HUES48 (cell line): ENCODE measurements at regions not wholly inside any gene's neighbourhood (a gene's known extent, or its start where the extent isn't known, plus 50 kb on each side); places are given as distances from the start of the nearest gene placed in this dataset.

Experiments used
- H3K27ac ChIP-seq: one replicate; pipeline ENCODE4 v1.7.0; 2013; ENCODE audit warnings: low read depth, low read length, inconsistent platforms
- H3K27me3 ChIP-seq: 2 replicates; pipeline ENCODE4 v1.6.1; 2013; ENCODE audit warnings: mild to moderate bottlenecking, low read length; ENCODE audit not compliant: control insufficient read depth, insufficient read depth
- H3K36me3 ChIP-seq: 2 replicates; pipeline ENCODE4 v1.6.1; 2013; ENCODE audit warnings: low read length; ENCODE audit not compliant: control insufficient read depth, insufficient read depth
- H3K4me1 ChIP-seq: 2 replicates; pipeline ENCODE4 v1.6.1; 2013; ENCODE audit warnings: mild to moderate bottlenecking, low read length; ENCODE audit not compliant: control insufficient read depth, insufficient read depth
- H3K4me3 ChIP-seq: 2 replicates; pipeline ENCODE4 v1.5.1; 2013; ENCODE audit warnings: mild to moderate bottlenecking, low read depth, low read length
- H3K9ac ChIP-seq: 2 replicates; pipeline ENCODE4 v1.6.1; 2013; ENCODE audit warnings: mild to moderate bottlenecking, low read depth, low read length, moderate library complexity
- H3K9me3 ChIP-seq: 2 replicates; pipeline ENCODE4 v1.6.1; 2013; ENCODE audit warnings: low read length; ENCODE audit not compliant: control insufficient read depth, insufficient read depth

DNA sequence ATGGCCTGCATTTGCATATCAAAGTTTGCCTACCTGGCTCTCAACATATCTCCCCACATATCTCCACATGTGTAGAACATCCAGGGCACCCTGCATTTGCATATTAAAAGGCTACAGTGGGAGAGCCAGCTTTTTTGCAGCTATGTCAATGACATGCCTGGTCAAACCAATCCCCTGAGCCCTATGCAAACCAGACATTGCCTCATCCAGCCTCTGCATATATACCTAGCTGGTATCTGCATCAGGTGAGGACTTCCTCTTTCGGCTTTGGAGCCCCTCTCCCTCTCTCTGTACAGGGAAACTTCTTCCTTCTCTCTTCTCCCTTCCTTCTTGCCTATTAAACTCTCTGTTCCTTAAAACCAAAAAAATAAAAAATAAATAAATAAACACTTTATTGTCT, 142.7 kb upstream of the STEAP4 start:
- peaks cover 10% of the 10 kb centered on the region for H3K4me1 ChIP-seq
- H3K27me3 ChIP-seq = no peaks in the 10 kb centered on the region
- no peak overlapping the region for H3K9ac ChIP-seq
- no peak overlapping the region for H3K4me3 ChIP-seq
- no peaks in the 10 kb centered on the region for H3K36me3 ChIP-seq
- no peaks in the 10 kb centered on the region for H3K9me3 ChIP-seq
- H3K27ac ChIP-seq = no peak overlapping the region

DNA sequence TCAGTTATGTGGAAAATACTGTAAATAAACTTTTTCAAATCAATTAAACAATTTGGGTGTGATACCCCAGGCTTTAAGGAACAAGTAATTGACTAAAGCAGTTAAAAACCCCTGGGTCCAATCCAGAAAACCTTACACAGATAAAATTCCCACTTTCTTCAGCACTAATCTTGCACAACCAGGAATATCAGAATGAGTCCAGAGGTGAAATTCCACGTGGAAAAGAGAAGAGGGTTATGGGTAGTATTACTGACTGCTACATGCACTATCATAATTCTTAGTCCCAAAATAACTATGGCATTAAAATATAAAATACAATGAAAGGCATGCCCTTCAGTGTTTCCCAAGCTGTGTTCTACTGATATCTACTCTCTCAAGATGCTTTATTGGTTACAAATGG, 135.7 kb upstream of the STEAP4 start:
- Histone ChIP-seq H3K4me3 (no peak overlapping the region), H3K4me1 (peaks cover 13% of the 10 kb centered on the region)

GRCh38 chr7:88437132-88437531, 130.4 kb upstream of the STEAP4 start:
- no peaks in the 10 kb centered on the region for H3K9me3 ChIP-seq
- no peak overlapping the region for H3K9ac ChIP-seq
- H3K4me3 ChIP-seq = no peak overlapping the region
- H3K27ac ChIP-seq = no peak overlapping the region
- no peaks in the 10 kb centered on the region for H3K4me1 ChIP-seq
- H3K36me3 ChIP-seq = no peaks in the 10 kb centered on the region
- no peaks in the 10 kb centered on the region for H3K27me3 ChIP-seq

More for the DNA sequence above, 135.7 kb upstream of the STEAP4 start:
- H3K9ac ChIP-seq = no peak overlapping the region
- no peaks in the 10 kb centered on the region for H3K36me3 ChIP-seq
- no peaks in the 10 kb centered on the region for H3K27me3 ChIP-seq
- no peak overlapping the region for H3K27ac ChIP-seq
- H3K9me3 ChIP-seq = no peaks in the 10 kb centered on the region

GRCh38 chr7:88432301-88432700, 125.6 kb upstream of the STEAP4 start:
- no peak overlapping the region for H3K27ac ChIP-seq
- H3K36me3 ChIP-seq = no peaks in the 10 kb centered on the region
- no peaks in the 10 kb centered on the region for H3K9me3 ChIP-seq
- H3K9ac ChIP-seq = no peak overlapping the region
- no peaks in the 10 kb centered on the region for H3K27me3 ChIP-seq
- H3K4me3 ChIP-seq = no peak overlapping the region
- no peaks in the 10 kb centered on the region for H3K4me1 ChIP-seq

- no peaks in the 10 kb centered on the region for H3K4me1 ChIP-seq
- no peak overlapping the region for H3K4me3 ChIP-seq
- H3K9me3 ChIP-seq = no peaks in the 10 kb centered on the region
- no peak overlapping the region for H3K9ac ChIP-seq
- no peaks in the 10 kb centered on the region for H3K27me3 ChIP-seq
- no peak overlapping the region for H3K27ac ChIP-seq
- H3K36me3 ChIP-seq = no peaks in the 10 kb centered on the region
Observed at GRCh38 chr7:88431882-88432281, 125.2 kb upstream of the STEAP4 start.

- Histone ChIP-seq H3K4me1 (no peaks in the 10 kb centered on the region), H3K9ac (no peak overlapping the region), H3K27ac (no peak overlapping the region)
Observed at GRCh38 chr7:88429382-88429781, 122.7 kb upstream of the STEAP4 start.

GRCh38 chr7:88402529-88402928, 95.8 kb upstream of the STEAP4 start:
- Histone ChIP-seq H3K36me3 (no peaks in the 10 kb centered on the region), H3K27me3 (no peaks in the 10 kb centered on the region), H3K9ac (no peak overlapping the region), H3K27ac (no peak overlapping the region), H3K9me3 (no peaks in the 10 kb centered on the region; the same call in 1 of the 2 replicates), H3K4me1 (no peaks in the 10 kb centered on the region), H3K4me3 (no peak overlapping the region)

More at GRCh38 chr7:88429382-88429781, 122.7 kb upstream of the STEAP4 start:
- H3K27me3 ChIP-seq = no peaks in the 10 kb centered on the region
- no peaks in the 10 kb centered on the region for H3K36me3 ChIP-seq
- H3K4me3 ChIP-seq = no peak overlapping the region
- H3K9me3 ChIP-seq = no peaks in the 10 kb centered on the region

DNA sequence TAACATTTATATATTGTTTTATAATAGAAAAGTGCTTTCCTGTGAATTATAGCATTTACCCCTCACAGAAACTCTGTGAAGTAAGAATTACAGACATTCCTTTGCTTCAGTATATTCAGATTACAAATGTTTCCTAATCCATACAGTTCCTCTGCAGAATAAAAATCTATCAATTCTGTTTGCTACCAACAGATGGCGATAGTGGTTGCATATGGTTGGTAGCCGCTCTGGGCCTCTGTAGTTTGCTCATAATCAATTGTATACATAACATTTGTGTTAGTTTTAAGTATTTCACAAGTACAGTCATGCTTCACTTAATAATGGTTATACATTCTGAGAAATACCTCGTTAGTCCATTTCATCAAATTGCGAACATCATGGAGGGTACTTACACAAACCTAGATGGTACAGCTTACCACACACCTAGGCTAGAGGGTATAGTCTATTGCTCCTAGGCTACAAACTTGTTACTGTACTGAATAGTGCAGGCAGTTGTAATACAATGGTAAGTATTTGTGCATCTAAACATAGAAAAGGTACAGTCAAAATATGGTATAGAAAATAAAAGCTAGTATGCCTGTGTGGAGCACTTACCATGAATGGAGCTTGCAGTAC, 94.4 kb upstream of the STEAP4 start:
- Histone ChIP-seq H3K36me3 (no peaks in the 10 kb centered on the region), H3K27me3 (no peaks in the 10 kb centered on the region), H3K27ac (no peak overlapping the region), H3K9ac (no peak overlapping the region), H3K4me1 (no peaks in the 10 kb centered on the region), H3K9me3 (no peaks in the 10 kb centered on the region; the same call in 1 of the 2 replicates), H3K4me3 (no peak overlapping the region)

DNA sequence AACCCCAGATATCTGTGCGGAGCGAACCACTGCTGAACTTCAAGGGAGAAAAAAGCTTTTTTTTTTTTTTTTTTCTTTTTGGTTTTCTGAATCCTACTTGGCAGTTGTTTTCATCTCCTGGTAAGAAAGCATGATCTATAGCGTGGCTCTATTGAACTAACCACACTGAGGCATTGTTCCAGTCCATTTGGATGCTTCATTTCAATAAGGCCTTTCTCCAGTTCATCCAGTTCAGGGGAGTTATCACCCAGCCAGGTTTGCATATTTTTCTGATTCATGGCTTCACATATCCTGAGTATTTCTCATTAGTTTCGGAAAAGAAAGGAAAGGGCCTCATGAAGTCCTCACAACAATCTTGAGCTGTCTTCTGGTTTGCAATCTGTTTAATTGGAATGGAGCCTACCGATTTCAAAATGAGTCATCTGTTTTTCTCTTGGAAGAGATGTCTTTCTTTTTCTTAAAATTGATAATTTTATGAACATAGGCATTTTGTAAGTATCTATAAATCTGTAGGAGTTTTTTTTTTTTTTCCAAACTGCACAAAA, 93.1 kb upstream of the STEAP4 start:
- Histone ChIP-seq H3K27ac (no peak overlapping the region), H3K36me3 (no peaks in the 10 kb centered on the region), H3K9ac (no peak overlapping the region), H3K4me3 (no peak overlapping the region), H3K9me3 (no peaks in the 10 kb centered on the region; the same call in 1 of the 2 replicates), H3K4me1 (no peaks in the 10 kb centered on the region), H3K27me3 (no peaks in the 10 kb centered on the region)

DNA sequence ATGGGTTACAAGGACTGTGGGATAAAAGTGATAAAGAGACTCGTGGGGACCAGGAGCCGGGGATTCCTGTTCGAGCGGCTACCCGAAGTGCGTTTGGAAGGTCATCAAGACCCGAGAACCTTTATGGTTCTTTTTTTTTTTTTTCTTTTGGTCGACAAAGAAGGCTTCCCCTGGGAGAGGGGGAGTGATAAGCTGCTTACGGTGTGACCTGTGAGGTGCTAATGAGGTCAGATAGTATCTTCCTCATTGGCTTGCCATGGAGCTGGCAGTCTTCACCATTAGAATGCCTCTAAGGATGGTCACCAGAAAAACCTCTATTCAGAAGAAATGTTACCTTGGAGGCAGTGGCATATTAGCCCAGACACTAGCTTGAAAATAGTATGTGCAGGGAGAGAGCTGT, 92.3 kb upstream of the STEAP4 start:
- Histone ChIP-seq H3K9ac (no peak overlapping the region), H3K9me3 (no peaks in the 10 kb centered on the region; the same call in 1 of the 2 replicates), H3K27me3 (no peaks in the 10 kb centered on the region), H3K36me3 (no peaks in the 10 kb centered on the region), H3K27ac (no peak overlapping the region), H3K4me1 (no peaks in the 10 kb centered on the region), H3K4me3 (no peak overlapping the region)

DNA sequence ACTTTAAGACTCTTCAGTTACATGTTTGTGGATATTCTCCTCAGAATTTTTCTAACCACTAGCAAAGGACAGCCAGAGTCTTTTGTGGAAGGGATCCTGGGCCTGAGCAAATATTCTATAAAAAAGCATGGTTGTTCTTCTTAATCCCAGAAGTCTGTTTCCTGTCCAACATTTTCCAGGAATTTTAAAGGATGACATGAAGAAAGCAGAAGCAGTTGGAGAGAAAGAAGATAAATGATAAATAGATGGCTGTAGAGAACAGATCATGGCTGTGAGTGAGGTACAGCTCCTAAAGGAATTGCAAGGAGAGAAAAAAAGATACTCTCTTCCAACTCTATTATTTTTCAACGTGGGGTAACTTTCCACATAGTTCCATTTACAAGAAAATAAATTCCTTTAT, 91.8 kb upstream of the STEAP4 start:
- Histone ChIP-seq H3K4me1 (no peaks in the 10 kb centered on the region), H3K27ac (no peak overlapping the region), H3K36me3 (no peaks in the 10 kb centered on the region), H3K9ac (no peak overlapping the region), H3K9me3 (no peaks in the 10 kb centered on the region; the same call in 1 of the 2 replicates), H3K27me3 (no peaks in the 10 kb centered on the region), H3K4me3 (no peak overlapping the region)
